Osteoblast (primary cell): ENCODE measurements at regions not wholly inside any gene's neighbourhood (a gene's known extent, or its start where the extent isn't known, plus 50 kb on each side); places are given as distances from the start of the nearest gene placed in this dataset.
A peak's percentile ranks its signal among the peaks of the same experiment; 100 is the strongest.
"Not testable (repeated sequence)": the region's sequence is repeated elsewhere in the genome, so short reads cannot be mapped to it uniquely, and the experiment has no call there.

ENCODE experiments used
- DNase-seq: peaks from one replicate; pipeline ENCODE4 v3.0.0; 2011; ENCODE audit warnings: low spot score, mixed read lengths; ENCODE audit not compliant: insufficient read length; ENCODE audit errors: missing footprints
- H2AFZ ChIP-seq: 2 replicates; pipeline ENCODE4 v1.6.0; 2011; ENCODE audit warnings: mild to moderate bottlenecking, low read length
- H3K27ac ChIP-seq: 2 replicates; pipeline ENCODE4 v1.5.1; 2011; ENCODE audit warnings: mild to moderate bottlenecking, low read depth, low read length, moderate library complexity
- H3K27me3 ChIP-seq: 2 replicates; pipeline ENCODE4 v1.6.0; 2012; ENCODE audit warnings: mild to moderate bottlenecking, control low read depth, inconsistent platforms, low read length, moderate library complexity; ENCODE audit not compliant: insufficient read depth
- H3K36me3 ChIP-seq: 2 replicates; pipeline ENCODE4 v1.5.1; 2011; ENCODE audit warnings: mild to moderate bottlenecking, low read length, control low read depth, moderate library complexity; ENCODE audit not compliant: insufficient read depth
- H3K4me1 ChIP-seq: 2 replicates; pipeline ENCODE4 v1.5.1; 2011; ENCODE audit warnings: mild to moderate bottlenecking, low read length, control low read depth, moderate library complexity; ENCODE audit not compliant: insufficient read depth
- H3K4me2 ChIP-seq: 2 replicates; pipeline ENCODE4 v1.6.0; 2011; ENCODE audit warnings: mild to moderate bottlenecking, low read length; ENCODE audit not compliant: insufficient read depth
- H3K4me3 ChIP-seq: fragments of 200-600 bp; sonication (generic); 3 replicates; pipeline ENCODE4 v1.5.1; 2012; ENCODE audit warnings: mild to moderate bottlenecking, low read length, inconsistent platforms; ENCODE audit not compliant: insufficient read depth
- H3K79me2 ChIP-seq: 2 replicates; pipeline ENCODE4 v1.6.0; 2012; ENCODE audit warnings: mild to moderate bottlenecking, low read length, control low read depth, inconsistent platforms; ENCODE audit not compliant: insufficient read depth
- H3K9me3 ChIP-seq: 2 replicates; pipeline ENCODE4 v1.5.1; 2011; ENCODE audit warnings: low read depth, low read length, control low read depth
- H4K20me1 ChIP-seq: 2 replicates; pipeline ENCODE4 v1.6.0; 2012; ENCODE audit warnings: mild to moderate bottlenecking, low read length, control low read depth; ENCODE audit not compliant: insufficient read depth
- CTCF ChIP-seq: IDR thresholded peaks from 2 replicates; pipeline ENCODE4 v1.5.1; 2011; ENCODE audit warnings: mild to moderate bottlenecking, low read depth, low read length, moderate library complexity; ENCODE audit errors: extremely low read depth

GRCh38 chr4:156109943-156110900 is 156.6 kb upstream of the CTSO start:
- Histone ChIP-seq H3K79me2 (no peaks in the 10 kb centered on the region), H3K4me3 (no peak overlapping the region), H3K4me1 (peaks cover 7% of the 10 kb centered on the region), H3K4me2 (no peak overlapping the region), H3K27ac (no peak overlapping the region), H3K9me3 (no peaks in the 10 kb centered on the region), H4K20me1 (no peaks in the 10 kb centered on the region), H3K27me3 (no peaks in the 10 kb centered on the region), H2AFZ (no peak overlapping the region), H3K36me3 (no peaks in the 10 kb centered on the region)
- DNase-seq = peak; percentile 13
- peak; percentile 44 for TF ChIP-seq CTCF

GRCh38 chr4:156109087-156109486 is 155.4 kb upstream of the CTSO start:
- H3K27me3 ChIP-seq, H3K9me3 ChIP-seq, H4K20me1 ChIP-seq, H3K4me2 ChIP-seq, H3K4me3 ChIP-seq, H3K27ac ChIP-seq, DNase-seq, H3K4me1 ChIP-seq, H2AFZ ChIP-seq, H3K79me2 ChIP-seq, H3K36me3 ChIP-seq: not testable (repeated sequence)

GRCh38 chr4:156103311-156103710 is 149.6 kb upstream of the CTSO start:
- Histone ChIP-seq H3K9me3 (no peaks in the 10 kb centered on the region), H3K79me2 (no peaks in the 10 kb centered on the region), H3K4me2 (no peak overlapping the region), H3K27me3 (no peaks in the 10 kb centered on the region), H3K4me1 (peaks cover 6% of the 10 kb centered on the region), H3K27ac (no peak overlapping the region), H3K4me3 (no peak overlapping the region), H3K36me3 (no peaks in the 10 kb centered on the region), H2AFZ (no peak overlapping the region), H4K20me1 (no peaks in the 10 kb centered on the region)
- DNase-seq = no peak
- TF ChIP-seq CTCF = no peak

- H3K79me2 ChIP-seq = no peaks in the 10 kb centered on the region
- H3K27me3 ChIP-seq = no peaks in the 10 kb centered on the region
- no peaks in the 10 kb centered on the region for H3K36me3 ChIP-seq
- peaks cover 6% of the 10 kb centered on the region for H3K4me1 ChIP-seq
- no peak for TF ChIP-seq CTCF
- H3K27ac ChIP-seq = no peak overlapping the region
- no peaks in the 10 kb centered on the region for H3K9me3 ChIP-seq
- DNase-seq = no peak
- no peak overlapping the region for H2AFZ ChIP-seq
- H3K4me2 ChIP-seq = no peak overlapping the region
- H4K20me1 ChIP-seq = no peaks in the 10 kb centered on the region
- H3K4me3 ChIP-seq = no peak overlapping the region
Measured at GRCh38 chr4:156102411-156102810, 148.7 kb upstream of the CTSO start.
